Stimulated activated CD4-positive, alpha-beta T cell treated with anti-CD3 and anti-CD28 coated beads, Interleukin-2, amount 100 ng/mL, for 24 hours (primary cell): ENCODE measurements at regions not wholly inside any gene's neighbourhood (a gene's known extent, or its start where the extent isn't known, plus 50 kb on each side); places are given as distances from the start of the nearest gene placed in this dataset.

ENCODE experiments used
- DNase-seq, 2 donors: peaks; one replicate each; pipeline ENCODE4 v3.0.0-alpha.2; 2020

DNA sequence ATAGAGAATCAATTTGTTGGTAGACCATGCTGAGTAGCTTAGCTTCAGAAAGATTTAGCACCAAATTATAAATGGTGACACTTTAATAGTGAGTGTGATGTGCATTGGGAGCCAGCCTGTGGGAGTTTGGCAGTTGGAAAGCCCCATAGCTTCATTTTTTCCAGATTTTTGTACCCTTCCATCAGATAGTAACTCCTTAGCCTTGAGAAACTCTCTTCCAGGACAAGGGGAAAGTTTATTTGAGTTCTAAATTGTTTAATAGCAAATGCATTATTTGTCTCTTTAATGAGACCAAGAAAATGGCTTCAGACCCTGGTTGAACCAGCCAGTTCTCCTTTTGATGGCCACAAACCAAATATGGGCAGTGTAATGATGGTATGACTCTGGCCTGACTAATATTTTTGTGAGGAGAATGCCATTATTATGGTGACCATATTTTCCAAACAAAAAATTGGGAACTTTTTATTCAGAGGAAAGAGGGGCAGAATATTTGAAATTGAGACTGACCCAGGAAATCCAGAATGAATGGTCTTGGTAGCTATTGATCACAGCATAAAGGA, 49.8 kb downstream of the PLCE1 start:
- DNase-seq: no peak

DNA sequence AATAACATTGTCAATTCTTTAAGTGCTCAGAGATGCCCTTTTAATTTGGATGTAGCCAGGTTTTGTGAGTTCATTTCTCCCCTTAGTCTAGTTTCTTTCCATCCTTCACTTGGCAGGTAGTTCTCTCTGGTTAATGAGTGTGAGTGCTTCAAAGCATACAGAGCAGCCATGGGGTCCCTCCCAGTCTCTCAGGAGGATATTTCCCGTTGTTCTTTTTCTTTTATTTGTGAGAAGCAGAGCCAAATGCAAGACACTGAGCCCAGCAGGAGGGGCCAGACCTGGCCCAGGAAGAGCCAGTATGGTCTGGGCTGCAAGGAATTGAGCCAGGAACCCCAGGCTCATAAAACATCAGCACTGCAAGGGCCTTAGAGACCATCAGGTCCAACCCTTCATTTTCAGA, 52.4 kb downstream of the PLCE1 start:
- no peak for DNase-seq

DNA sequence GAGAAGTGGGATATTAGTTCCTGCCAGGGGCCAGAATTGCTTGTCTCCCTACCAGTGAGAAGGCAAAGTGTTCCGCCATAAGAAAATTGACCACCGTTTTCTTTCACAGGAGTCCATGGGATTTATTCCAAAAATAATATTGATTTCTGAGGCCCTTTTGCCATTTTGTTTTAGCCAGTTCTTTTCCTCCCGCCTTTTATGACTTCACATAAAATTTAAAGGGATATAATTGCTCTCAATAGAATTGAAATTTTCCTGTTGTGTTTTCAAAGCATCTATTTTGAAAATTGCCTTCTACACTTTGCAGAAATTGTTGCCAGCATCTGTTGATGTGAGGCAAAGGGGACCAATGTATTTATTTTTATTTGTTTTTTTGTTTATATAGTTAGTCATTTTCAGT, 53.6 kb downstream of the PLCE1 start:
- DNase-seq: no peak

- no peak for DNase-seq
Measured at GRCh38 chr10:94049911-94050310, 56.2 kb downstream of the PLCE1 start.

GRCh38 chr10:94052281-94052680, 58.5 kb downstream of the PLCE1 start:
- DNase-seq: no peak

GRCh38 chr10:94052866-94053791, 59.4 kb downstream of the PLCE1 start:
- no peak for DNase-seq

DNA sequence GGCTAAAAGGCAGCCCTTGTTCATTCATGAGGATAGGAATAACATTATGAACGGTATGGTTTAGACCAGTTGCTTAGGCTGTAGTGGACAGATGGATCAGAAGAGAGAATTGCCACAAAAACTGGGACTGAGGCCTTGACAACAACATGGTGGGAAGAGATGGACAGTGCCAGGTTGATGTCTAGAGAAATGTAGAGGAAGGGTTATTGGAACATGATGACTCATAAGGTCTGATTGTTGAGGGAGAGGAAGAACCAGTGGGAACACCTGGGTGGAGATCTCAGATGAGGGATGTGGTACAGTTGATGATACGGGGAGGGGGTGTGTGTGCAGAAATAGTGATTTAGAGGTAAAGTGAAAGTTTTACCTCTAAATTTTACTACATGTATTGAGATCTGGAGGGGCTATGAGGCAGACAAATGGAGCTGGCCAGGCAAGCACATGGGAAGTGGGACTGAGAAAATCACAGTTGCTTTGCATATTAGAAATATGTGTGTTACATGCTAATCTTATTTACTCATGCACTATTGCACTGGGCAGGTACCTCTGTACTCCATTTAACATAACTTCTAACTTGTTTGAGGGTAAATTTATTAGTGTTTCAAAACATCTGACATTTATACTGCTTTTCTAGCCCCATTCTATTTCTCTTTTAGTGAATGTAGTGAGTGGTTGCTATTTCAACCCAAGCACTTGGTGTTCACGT, 65.6 kb downstream of the PLCE1 start:
- DNase-seq: no peak

- DNase-seq: no peak
Measured at GRCh38 chr10:94061026-94061425, 67.3 kb downstream of the PLCE1 start.

DNA sequence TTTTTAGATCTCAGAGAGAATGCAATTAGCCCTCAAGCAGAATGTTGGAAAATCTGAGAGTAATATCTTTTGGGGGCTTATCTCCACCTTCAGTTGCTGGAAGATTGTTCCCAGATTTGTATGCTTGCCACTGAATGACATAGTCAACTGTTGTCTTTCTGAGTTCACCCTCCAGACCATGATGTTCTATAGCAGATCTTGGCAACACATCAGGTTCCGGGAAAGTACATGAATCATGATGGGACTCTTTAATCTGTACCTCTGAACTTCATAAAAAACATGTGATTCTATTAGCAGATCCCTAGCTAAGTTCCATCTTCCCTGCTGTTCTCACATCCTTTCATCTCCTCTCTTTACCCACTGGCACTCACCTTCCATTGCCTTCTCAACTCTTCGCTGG, 68.9 kb downstream of the PLCE1 start:
- no peak for DNase-seq

DNA sequence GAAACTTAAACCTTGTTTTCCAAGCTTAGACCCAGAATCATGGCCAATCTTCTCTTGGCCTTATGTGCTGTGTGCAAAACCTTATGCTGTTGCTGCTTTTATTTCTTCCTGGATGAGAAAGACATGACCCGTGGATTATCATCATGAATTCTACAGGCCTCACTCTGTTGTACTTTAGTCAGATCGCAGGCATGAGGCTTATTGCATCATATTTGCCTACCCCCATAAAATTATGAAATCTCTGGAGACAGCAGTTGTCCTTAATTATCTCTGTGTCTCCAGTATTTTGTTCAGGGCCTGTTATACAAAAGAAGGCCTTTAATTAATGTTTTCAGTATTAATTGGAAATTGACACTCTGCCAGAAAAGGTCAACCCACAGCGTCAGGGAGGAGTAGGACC, 71.6 kb downstream of the PLCE1 start:
- DNase-seq: no peak

DNA sequence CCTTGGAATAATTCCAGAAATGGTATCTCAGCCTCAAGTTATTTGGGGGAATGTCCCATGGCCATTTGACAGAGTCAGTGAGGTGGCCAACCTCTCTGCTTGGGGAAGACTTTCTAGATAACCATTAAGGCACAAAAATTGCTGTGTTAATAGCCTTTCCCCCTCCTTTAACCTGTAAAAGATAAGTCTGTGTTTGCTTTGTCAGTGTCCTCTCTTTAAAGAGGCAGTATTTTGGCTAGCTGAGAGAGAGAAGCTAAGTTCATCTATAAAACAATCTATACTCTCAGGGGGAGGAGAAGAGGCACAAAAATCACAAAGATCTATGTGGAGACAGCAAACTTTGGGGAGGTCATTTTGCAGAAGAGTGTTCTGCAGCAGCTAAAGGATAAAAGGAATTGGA, 72.1 kb downstream of the PLCE1 start:
- no peak for DNase-seq

- no peak for DNase-seq
Measured at GRCh38 chr10:94066411-94066810, 72.7 kb downstream of the PLCE1 start.

GRCh38 chr10:94069884-94070283, 76.2 kb downstream of the PLCE1 start:
- no peak for DNase-seq

DNA sequence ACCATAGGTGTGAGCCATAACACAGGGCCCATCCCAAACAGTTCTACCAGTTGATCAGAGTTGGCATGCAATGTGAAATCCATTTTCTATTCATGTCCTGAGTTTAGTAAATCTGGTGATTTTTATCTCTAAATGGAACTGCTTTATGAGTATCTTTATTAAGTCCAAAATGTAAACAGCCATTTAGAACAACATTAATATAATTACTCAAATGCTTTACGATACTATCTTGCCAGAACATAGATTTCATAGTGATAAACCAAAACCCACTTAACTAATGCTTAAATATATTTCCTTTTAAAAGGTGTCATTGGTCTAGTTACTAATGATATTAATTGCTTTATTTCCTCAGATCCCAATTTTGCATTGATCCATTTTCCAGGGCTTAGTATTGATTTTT, 80.7 kb downstream of the PLCE1 start:
- no peak for DNase-seq

DNA sequence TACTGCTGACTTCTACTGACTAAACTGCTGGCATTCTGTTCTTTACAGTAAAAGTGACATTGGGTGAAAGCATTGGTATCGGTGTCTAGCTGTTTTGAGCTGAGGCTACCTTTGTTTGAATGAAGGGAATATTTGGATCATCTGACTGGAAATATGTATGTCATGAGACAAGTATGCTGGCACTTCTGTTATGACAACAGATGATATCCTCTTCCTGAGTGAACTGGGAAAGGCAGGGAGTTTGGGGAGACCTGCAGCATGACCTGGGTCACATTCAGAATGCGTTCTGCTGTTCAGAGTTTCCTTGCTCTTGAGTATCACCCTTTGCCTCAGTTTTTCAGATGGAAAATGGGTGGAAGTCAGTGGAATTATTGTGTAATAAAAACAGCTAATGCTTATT, 81.8 kb downstream of the PLCE1 start:
- no peak for DNase-seq

DNA sequence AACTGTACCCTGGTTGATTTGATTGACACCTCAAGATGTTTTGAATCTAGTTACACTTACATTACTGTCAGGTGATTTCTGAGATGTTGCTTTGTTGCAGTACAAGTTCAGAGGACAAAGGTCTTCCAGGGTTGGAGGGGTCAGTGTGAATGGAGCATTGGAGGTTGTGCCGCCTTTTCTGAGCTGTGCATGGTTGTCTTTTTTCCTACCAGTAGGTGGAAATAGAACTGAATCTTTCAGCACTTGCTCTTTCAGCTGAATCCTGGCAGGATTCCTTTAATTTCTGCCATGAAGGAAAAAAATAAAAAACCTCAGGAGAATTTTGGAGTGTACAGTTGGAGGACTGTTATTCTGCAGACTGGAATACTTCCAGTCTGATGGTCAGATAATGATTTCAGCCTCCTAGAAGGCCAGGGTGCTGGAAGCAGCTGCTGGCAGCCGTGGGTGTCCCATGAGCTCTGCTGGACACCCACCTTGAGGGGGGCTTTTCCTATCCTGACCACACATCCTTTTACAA, 82.7 kb downstream of the PLCE1 start:
- no peak for DNase-seq

DNA sequence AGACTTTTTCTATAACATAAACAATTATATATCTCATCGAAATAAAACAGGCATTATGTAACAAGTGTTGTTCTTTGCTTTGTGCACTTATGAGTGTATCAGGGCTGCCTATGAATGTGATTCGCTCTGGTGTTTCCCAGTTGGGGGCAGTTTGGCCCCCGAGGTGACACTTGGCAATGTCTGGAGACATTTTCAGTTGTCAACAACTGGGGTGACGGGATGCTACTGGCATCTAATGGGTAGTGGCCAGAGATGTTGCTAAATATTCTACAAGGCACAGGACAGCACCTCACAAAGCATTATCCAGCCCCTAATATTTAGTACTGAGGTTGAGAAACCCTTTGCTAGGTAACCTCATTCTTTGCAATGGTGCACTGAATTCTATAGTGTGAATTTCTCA, 83.3 kb downstream of the PLCE1 start:
- no peak for DNase-seq

DNA sequence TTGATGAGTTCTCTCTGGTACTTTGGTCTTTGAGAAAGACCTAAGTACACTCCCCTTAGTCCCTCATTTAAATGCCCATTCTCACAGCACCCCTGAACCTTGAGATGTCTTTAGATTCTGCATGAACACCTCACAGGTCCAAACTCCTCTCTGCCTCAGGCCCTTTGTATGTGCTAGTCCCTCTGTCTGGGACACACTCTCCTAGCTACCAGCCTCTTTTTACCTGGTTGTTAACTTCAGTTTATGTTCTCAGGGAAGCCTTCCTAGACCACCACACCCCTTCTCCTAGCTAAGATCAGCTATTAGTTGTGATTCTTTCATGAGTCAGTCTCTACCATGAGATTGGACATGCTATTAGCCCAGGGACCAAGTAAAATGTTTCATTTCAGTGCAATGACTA, 86.4 kb downstream of the PLCE1 start:
- DNase-seq: no peak

GRCh38 chr10:94083662-94084265, 90.0 kb downstream of the PLCE1 start:
- DNase-seq: no peak

GRCh38 chr10:94084344-94084743, 90.6 kb downstream of the PLCE1 start:
- DNase-seq: no peak

GRCh38 chr10:94085288-94085687, 91.6 kb downstream of the PLCE1 start:
- DNase-seq: no peak

DNA sequence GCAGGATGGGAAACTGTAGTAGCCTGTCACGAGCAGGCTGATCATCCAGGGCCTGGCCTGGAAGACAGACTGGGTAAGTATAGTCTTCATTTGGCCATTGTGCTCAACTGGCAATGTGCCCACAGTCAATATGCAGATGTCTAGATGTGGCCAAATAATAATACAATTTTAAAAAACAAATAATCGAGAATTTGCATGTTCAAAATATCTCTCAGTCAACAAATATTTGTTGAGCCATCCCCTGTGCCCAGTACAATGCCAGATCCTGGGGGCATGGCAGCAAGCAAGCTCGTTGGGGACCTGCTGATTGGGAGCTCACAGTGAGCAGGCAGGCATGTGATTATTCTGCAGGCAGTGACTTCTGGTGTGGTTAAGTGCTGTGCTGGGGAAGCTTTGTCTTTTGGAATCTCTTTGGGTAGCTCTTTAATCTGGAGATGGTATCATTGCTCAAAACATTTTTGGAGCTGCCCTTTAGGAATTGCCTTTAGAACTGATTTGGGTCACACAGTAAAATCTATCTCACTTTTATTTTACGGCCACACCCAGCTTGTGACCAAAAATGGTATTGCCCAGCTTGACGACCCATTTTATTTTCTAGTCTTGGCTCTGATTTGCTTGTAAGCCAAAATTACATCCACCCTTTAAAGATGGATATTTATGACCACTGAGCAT, 92.2 kb downstream of the PLCE1 start:
- DNase-seq: no peak

- no peak for DNase-seq
Measured at GRCh38 chr10:94088926-94089381, 95.2 kb downstream of the PLCE1 start.
